ENCODE measurements at regions not wholly inside any gene's neighbourhood (a gene's known extent, or its start where the extent isn't known, plus 50 kb on each side); places are given as distances from the start of the nearest gene placed in this dataset.

DNA sequence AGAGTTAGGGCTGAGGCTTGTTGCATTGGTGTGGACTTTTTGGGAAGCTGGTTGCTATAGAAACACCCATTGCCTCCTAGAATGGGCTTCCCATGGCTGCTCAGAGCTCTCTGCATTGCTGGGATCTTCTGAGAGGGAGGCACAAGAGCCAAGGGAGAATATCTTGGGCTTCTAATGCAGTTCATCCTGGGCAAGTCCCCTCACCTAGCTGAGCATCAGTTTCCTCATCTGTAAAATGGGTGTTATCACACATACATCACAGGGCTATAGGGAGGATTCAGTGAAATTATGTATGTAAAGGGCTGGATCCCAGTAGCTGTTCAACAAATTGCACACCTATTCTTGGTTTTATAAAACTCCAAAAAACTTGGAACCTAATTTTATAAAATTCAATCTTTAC is 106.1 kb upstream of the ALDH1B1 start:
- H3K36me3 ChIP-seq (ENCODE audit: low read length), result no peaks in the 10 kb centered on the region
- H3K4me3 ChIP-seq (ENCODE audit: insufficient read depth, low read length, poor library complexity, severe bottlenecking), result no peak overlapping the region
- H3K27ac ChIP-seq (ENCODE audit: low read depth, low read length), result no peak overlapping the region
- H3F3A ChIP-seq (ENCODE audit: insufficient read depth), result no peaks in the 10 kb centered on the region
- H3K9me2 ChIP-seq (replicated peaks; ENCODE audit: insufficient read depth, low read length), result no peaks in the 10 kb centered on the region
- no peaks in the 10 kb centered on the region for H3K27me3 ChIP-seq (ENCODE audit: low read length)
- H2AFZ ChIP-seq (ENCODE audit: low read depth, low read length, severe bottlenecking), result no peak overlapping the region
- H3K9ac ChIP-seq (ENCODE audit: low read length), result no peak overlapping the region
- H3K4me2 ChIP-seq (ENCODE audit: low read depth, low read length, poor library complexity, severe bottlenecking), result no peak overlapping the region
- H4K20me1 ChIP-seq (ENCODE audit: low read depth, low read length), result no peaks in the 10 kb centered on the region
- H3K9me3 ChIP-seq (ENCODE audit: insufficient read depth, low read length), result no peaks in the 10 kb centered on the region
- TF ChIP-seq, protein P1, sequence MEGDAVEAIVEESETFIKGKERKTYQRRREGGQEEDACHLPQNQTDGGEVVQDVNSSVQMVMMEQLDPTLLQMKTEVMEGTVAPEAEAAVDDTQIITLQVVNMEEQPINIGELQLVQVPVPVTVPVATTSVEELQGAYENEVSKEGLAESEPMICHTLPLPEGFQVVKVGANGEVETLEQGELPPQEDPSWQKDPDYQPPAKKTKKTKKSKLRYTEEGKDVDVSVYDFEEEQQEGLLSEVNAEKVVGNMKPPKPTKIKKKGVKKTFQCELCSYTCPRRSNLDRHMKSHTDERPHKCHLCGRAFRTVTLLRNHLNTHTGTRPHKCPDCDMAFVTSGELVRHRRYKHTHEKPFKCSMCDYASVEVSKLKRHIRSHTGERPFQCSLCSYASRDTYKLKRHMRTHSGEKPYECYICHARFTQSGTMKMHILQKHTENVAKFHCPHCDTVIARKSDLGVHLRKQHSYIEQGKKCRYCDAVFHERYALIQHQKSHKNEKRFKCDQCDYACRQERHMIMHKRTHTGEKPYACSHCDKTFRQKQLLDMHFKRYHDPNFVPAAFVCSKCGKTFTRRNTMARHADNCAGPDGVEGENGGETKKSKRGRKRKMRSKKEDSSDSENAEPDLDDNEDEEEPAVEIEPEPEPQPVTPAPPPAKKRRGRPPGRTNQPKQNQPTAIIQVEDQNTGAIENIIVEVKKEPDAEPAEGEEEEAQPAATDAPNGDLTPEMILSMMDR (IDR thresholded peaks at IDR 0.05; ENCODE audit: insufficient read depth, low read length, poor library complexity, severe bottlenecking), result no peak
- no peaks in the 10 kb centered on the region for H3K79me2 ChIP-seq (ENCODE audit: insufficient read depth, low read length)

DNA sequence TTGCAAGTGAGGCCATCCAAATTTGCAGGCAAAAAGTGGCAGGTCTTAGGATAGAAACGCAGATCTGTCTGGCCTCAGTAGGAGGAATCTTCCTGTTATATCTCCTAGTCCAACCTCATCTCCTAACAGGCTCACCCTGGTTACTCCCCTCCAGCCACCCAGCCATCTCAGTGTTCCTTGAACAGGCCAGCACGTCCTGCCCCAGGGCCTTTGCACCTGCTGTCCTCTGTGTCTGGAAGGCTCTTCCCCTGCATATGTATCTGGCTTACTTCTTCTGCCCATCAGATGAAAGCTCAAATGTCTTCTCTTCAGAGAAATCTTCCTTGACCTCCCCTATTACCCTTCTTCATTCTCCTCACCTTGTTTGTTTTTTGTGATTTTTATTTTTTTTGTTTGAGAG is 107.3 kb upstream of the ALDH1B1 start:
- TF ChIP-seq EZH2phosphoT487 (conservative IDR thresholded peaks at IDR 0.05; ENCODE audit: low read length), result no peak
- TF ChIP-seq, protein P1 (IDR thresholded peaks at IDR 0.05; ENCODE audit: insufficient read depth, low read length, poor library complexity, severe bottlenecking), result no peak
- Histone ChIP-seq H3K4me3 (ENCODE audit: insufficient read depth, low read length, poor library complexity, severe bottlenecking) (no peak overlapping the region), H4K20me1 (ENCODE audit: low read depth, low read length) (no peaks in the 10 kb centered on the region), H3K36me3 (ENCODE audit: low read length) (no peaks in the 10 kb centered on the region), H3K9me3 (ENCODE audit: insufficient read depth, low read length) (no peaks in the 10 kb centered on the region), H3K9me2 (replicated peaks; ENCODE audit: insufficient read depth, low read length) (no peaks in the 10 kb centered on the region), H3F3A (ENCODE audit: insufficient read depth) (no peaks in the 10 kb centered on the region), H3K79me2 (ENCODE audit: insufficient read depth, low read length) (no peaks in the 10 kb centered on the region), H3K27me3 (ENCODE audit: low read length) (no peaks in the 10 kb centered on the region), H2AFZ (ENCODE audit: low read depth, low read length, severe bottlenecking) (no peak overlapping the region), H3K4me2 (ENCODE audit: low read depth, low read length, poor library complexity, severe bottlenecking) (no peak overlapping the region), H3K27ac (ENCODE audit: low read depth, low read length) (no peak overlapping the region), H3K9ac (ENCODE audit: low read length) (no peak overlapping the region)

DNA sequence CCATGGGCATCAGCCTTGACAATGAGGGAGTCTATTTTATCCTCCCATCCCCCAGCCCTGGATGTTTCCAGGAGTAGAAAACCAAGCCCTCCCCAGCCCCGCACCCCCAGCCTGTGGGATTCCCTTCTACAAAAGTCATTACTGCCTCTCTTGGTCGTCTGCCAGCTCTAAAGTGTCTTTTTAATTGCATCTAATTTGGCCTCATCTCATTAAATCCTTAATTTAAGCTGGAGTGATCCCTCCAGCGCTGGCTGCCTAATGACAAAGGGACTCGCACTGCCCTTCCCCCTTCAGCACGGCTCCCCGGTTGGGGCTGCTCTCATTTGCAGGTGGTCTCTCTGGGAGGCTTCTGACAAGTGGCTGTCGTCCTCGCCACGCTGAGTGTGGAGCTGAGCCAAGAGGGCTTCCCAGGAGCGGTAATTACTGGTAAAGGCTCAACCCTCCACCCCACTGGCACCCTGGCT is 107.9 kb upstream of the ALDH1B1 start:
- no peaks in the 10 kb centered on the region for H3K9me3 ChIP-seq (ENCODE audit: insufficient read depth, low read length)
- H3K36me3 ChIP-seq (ENCODE audit: low read length), result no peaks in the 10 kb centered on the region
- no peak overlapping the region for H3K27ac ChIP-seq (ENCODE audit: low read depth, low read length)
- H3K9me2 ChIP-seq (replicated peaks; ENCODE audit: insufficient read depth, low read length), result no peaks in the 10 kb centered on the region
- no peak overlapping the region for H3K4me2 ChIP-seq (ENCODE audit: low read depth, low read length, poor library complexity, severe bottlenecking)
- no peaks in the 10 kb centered on the region for H3K27me3 ChIP-seq (ENCODE audit: low read length)
- H3F3A ChIP-seq (ENCODE audit: insufficient read depth), result no peaks in the 10 kb centered on the region
- no peaks in the 10 kb centered on the region for H3K79me2 ChIP-seq (ENCODE audit: insufficient read depth, low read length)
- H2AFZ ChIP-seq (ENCODE audit: low read depth, low read length, severe bottlenecking), result no peak overlapping the region
- H4K20me1 ChIP-seq (ENCODE audit: low read depth, low read length), result no peaks in the 10 kb centered on the region
- no peak overlapping the region for H3K9ac ChIP-seq (ENCODE audit: low read length)
- H3K4me3 ChIP-seq (ENCODE audit: insufficient read depth, low read length, poor library complexity, severe bottlenecking), result no peak overlapping the region
- no peak for TF ChIP-seq EZH2phosphoT487 (conservative IDR thresholded peaks at IDR 0.05; ENCODE audit: low read length)
- TF ChIP-seq, protein P1 (IDR thresholded peaks at IDR 0.05; ENCODE audit: insufficient read depth, low read length, poor library complexity, severe bottlenecking), result no peak

All from SU-DHL-6 (cell line).